HG03159 (cell line): ENCODE measurements at regions not wholly inside any gene's neighbourhood (a gene's known extent, or its start where the extent isn't known, plus 50 kb on each side); places are given as distances from the start of the nearest gene placed in this dataset.
"Not testable (repeated sequence)": the region's sequence is repeated elsewhere in the genome, so short reads cannot be mapped to it uniquely, and the experiment has no call there.

ENCODE experiments used
- ATAC-seq: cut with Tn5 transposase; IDR thresholded peaks from one replicate; pipeline ENCODE4 v1.9.1; 2021; ENCODE audit warnings: mild to moderate bottlenecking, moderate library complexity; ENCODE audit not compliant: unreplicated experiment

GRCh38 chr13:90839061-90839460, 508.4 kb upstream of the MIR17HG start:
- ATAC-seq, result no peak

- no peak for ATAC-seq
These were observed 500.6 kb upstream of the MIR17HG start for GRCh38 chr13:90846936-90847335.

- not testable (repeated sequence) for ATAC-seq
These were observed 493.8 kb upstream of the MIR17HG start for GRCh38 chr13:90853666-90854065.

GRCh38 chr13:90857921-90858320, 489.6 kb upstream of the MIR17HG start:
- no peak for ATAC-seq

- ATAC-seq, result no peak
These were observed 481.5 kb upstream of the MIR17HG start for GRCh38 chr13:90866006-90866405.

GRCh38 chr13:90867336-90867683, 480.2 kb upstream of the MIR17HG start:
- peak; percentile 99 for ATAC-seq

GRCh38 chr13:90868321-90868920, 479.1 kb upstream of the MIR17HG start:
- no peak for ATAC-seq

- ATAC-seq, result no peak
These were observed 477.9 kb upstream of the MIR17HG start for GRCh38 chr13:90869580-90869979.

GRCh38 chr13:90872491-90873025, 474.9 kb upstream of the MIR17HG start:
- no peak for ATAC-seq

- no peak for ATAC-seq
These were observed 466.7 kb upstream of the MIR17HG start for GRCh38 chr13:90880790-90881189.

GRCh38 chr13:90882551-90882950, 464.9 kb upstream of the MIR17HG start:
- ATAC-seq, result no peak

GRCh38 chr13:90883592-90883991, 463.9 kb upstream of the MIR17HG start:
- no peak for ATAC-seq

GRCh38 chr13:90884066-90884465, 463.4 kb upstream of the MIR17HG start:
- ATAC-seq, result no peak

GRCh38 chr13:90889906-90890834, 457.3 kb upstream of the MIR17HG start:
- no peak for ATAC-seq

- no peak for ATAC-seq
These were observed 456.2 kb upstream of the MIR17HG start for GRCh38 chr13:90891329-90891728.

- ATAC-seq, result not testable (repeated sequence)
These were observed 454.3 kb upstream of the MIR17HG start for GRCh38 chr13:90893199-90893598.

- ATAC-seq, result no peak
These were observed 451.5 kb upstream of the MIR17HG start for GRCh38 chr13:90896002-90896401.

- no peak for ATAC-seq
These were observed 448.7 kb upstream of the MIR17HG start for GRCh38 chr13:90898811-90899210.

- no peak for ATAC-seq
These were observed 448.1 kb upstream of the MIR17HG start for GRCh38 chr13:90899416-90899815.

GRCh38 chr13:90902255-90902654, 445.2 kb upstream of the MIR17HG start:
- ATAC-seq, result no peak

- no peak for ATAC-seq
These were observed 440.9 kb upstream of the MIR17HG start for GRCh38 chr13:90906554-90906953.

GRCh38 chr13:90908792-90909191, 438.7 kb upstream of the MIR17HG start:
- ATAC-seq, result no peak
